GM23248 (cell line): ENCODE measurements at regions not wholly inside any gene's neighbourhood (a gene's known extent, or its start where the extent isn't known, plus 50 kb on each side); places are given as distances from the start of the nearest gene placed in this dataset.

ENCODE experiments used
- EZH2 ChIP-seq: fragments of 200-600 bp; sonication (generic); IDR thresholded peaks from 2 replicates; pipeline ENCODE4 v1.6.1; 2018; ENCODE audit warnings: antibody characterized with exemption, mild to moderate bottlenecking; ENCODE audit not compliant: insufficient read depth, poor library complexity, severe bottlenecking
- EZH2phosphoT487 ChIP-seq: fragments of 200-600 bp; sonication (generic); IDR thresholded peaks from 2 replicates; pipeline ENCODE4 v1.6.1; 2018; ENCODE audit warnings: antibody characterized with exemption, moderate library complexity, mild to moderate bottlenecking, low read depth; ENCODE audit not compliant: insufficient read depth

DNA sequence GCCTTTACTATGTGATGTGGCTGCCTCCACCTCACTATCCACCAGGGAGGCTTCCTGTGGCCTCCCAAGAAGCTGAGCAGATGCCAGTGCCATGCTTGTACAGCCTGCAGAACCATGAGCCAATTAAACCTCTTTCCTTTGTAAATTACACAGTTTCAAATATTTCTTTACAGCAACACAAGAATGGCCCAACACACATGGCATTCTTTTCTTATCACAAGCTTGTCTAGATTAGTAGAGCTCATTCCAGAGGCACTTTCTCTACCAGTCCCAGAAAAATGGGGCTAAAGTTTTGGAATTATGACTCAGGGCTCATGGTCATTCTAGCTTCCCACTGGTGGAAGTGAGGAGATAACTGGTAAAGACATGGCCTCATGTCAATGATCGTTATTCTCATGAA is 655.2 kb downstream of the LMO4 start:
- TF ChIP-seq EZH2: no peak
- no peak for TF ChIP-seq EZH2phosphoT487
